Osteocyte (in vitro differentiated cells): ENCODE measurements at regions not wholly inside any gene's neighbourhood (a gene's known extent, or its start where the extent isn't known, plus 50 kb on each side); places are given as distances from the start of the nearest gene placed in this dataset.
"Not testable (repeated sequence)": the region's sequence is repeated elsewhere in the genome, so short reads cannot be mapped to it uniquely, and the experiment has no call there.

Experiments used
- DNase-seq: peaks from one replicate; pipeline ENCODE4 v3.0.0; 2021; ENCODE audit warnings: mixed read lengths; ENCODE audit not compliant: unreplicated experiment; ENCODE audit errors: extremely low spot score
- H3K27ac Mint-ChIP-seq: one replicate; pipeline ENCODE4 v1.8.0; 2021; ENCODE audit warnings: mild to moderate bottlenecking, mixed read lengths; ENCODE audit not compliant: unreplicated experiment
- H3K27me3 Mint-ChIP-seq: one replicate; pipeline ENCODE4 v1.8.0; 2021; ENCODE audit warnings: mixed read lengths; ENCODE audit not compliant: unreplicated experiment
- H3K36me3 Mint-ChIP-seq: one replicate; pipeline ENCODE4 v1.8.0; 2021; ENCODE audit warnings: mixed read lengths; ENCODE audit not compliant: unreplicated experiment
- H3K4me1 Mint-ChIP-seq: one replicate; pipeline ENCODE4 v1.8.0; 2021; ENCODE audit warnings: mixed read lengths; ENCODE audit not compliant: unreplicated experiment
- H3K4me3 Mint-ChIP-seq: one replicate; pipeline ENCODE4 v1.8.0; 2021; ENCODE audit warnings: mild to moderate bottlenecking, moderate library complexity, mixed read lengths; ENCODE audit not compliant: unreplicated experiment
- H3K9me3 Mint-ChIP-seq: one replicate; pipeline ENCODE4 v1.8.0; 2021; ENCODE audit warnings: mixed read lengths; ENCODE audit not compliant: unreplicated experiment
- CTCF ChIP-seq: fragments of 200-600 bp; sonication (generic); IDR thresholded peaks from 2 replicates; pipeline ENCODE4 v1.5.0; 2021; ENCODE audit warnings: antibody characterized with exemption, mild to moderate bottlenecking, moderate library complexity

GRCh38 chr3:1456781-1457311, 364.0 kb downstream of the CNTN6 start:
- Mint-ChIP-seq H3K4me1 (peaks cover 7% of the 10 kb centered on the region), H3K27ac (no peak overlapping the region)

GRCh38 chr3:1462371-1462770, 369.5 kb downstream of the CNTN6 start:
- Mint-ChIP-seq H3K36me3 (no peaks in the 10 kb centered on the region), H3K27me3 (no peaks in the 10 kb centered on the region), H3K27ac (peak overlapping the region; percentile 19), H3K9me3 (peaks cover 14% of the 10 kb centered on the region), H3K4me1 (peaks cover 17% of the 10 kb centered on the region), H3K4me3 (no peak overlapping the region)
- TF ChIP-seq CTCF, result no peak
- DNase-seq, result no peak

More at GRCh38 chr3:1456781-1457311, 364.0 kb downstream of the CNTN6 start:
- no peak for DNase-seq
- H3K27me3 Mint-ChIP-seq, result no peaks in the 10 kb centered on the region
- H3K4me3 Mint-ChIP-seq, result no peak overlapping the region
- no peaks in the 10 kb centered on the region for H3K36me3 Mint-ChIP-seq
- TF ChIP-seq CTCF, result no peak
- no peaks in the 10 kb centered on the region for H3K9me3 Mint-ChIP-seq

GRCh38 chr3:1462856-1463450, 370.1 kb downstream of the CNTN6 start:
- peaks cover 14% of the 10 kb centered on the region for H3K9me3 Mint-ChIP-seq
- no peak for DNase-seq
- peaks cover 17% of the 10 kb centered on the region for H3K4me1 Mint-ChIP-seq
- H3K36me3 Mint-ChIP-seq, result no peaks in the 10 kb centered on the region
- no peaks in the 10 kb centered on the region for H3K27me3 Mint-ChIP-seq
- no peak overlapping the region for H3K4me3 Mint-ChIP-seq
- no peak for TF ChIP-seq CTCF
- H3K27ac Mint-ChIP-seq, result peak overlapping the region; percentile 19

- peaks cover 30% of the 10 kb centered on the region for H3K4me1 Mint-ChIP-seq
- not testable (repeated sequence) for H3K27me3 Mint-ChIP-seq, H3K36me3 Mint-ChIP-seq, DNase-seq, H3K4me3 Mint-ChIP-seq
- peaks cover 14% of the 10 kb centered on the region for H3K9me3 Mint-ChIP-seq
- peak overlapping the region; percentile 50 for H3K27ac Mint-ChIP-seq
Measured at GRCh38 chr3:1465091-1465490, 372.3 kb downstream of the CNTN6 start.

GRCh38 chr3:1468145-1468544, 375.3 kb downstream of the CNTN6 start:
- no peaks in the 10 kb centered on the region for H3K27me3 Mint-ChIP-seq
- no peak overlapping the region for H3K27ac Mint-ChIP-seq
- H3K36me3 Mint-ChIP-seq, result no peaks in the 10 kb centered on the region
- TF ChIP-seq CTCF, result no peak
- H3K4me3 Mint-ChIP-seq, result no peak overlapping the region
- H3K4me1 Mint-ChIP-seq, result peaks cover 15% of the 10 kb centered on the region
- peaks cover 11% of the 10 kb centered on the region for H3K9me3 Mint-ChIP-seq
- DNase-seq, result no peak
